ENCODE measurements at regions not wholly inside any gene's neighbourhood (a gene's known extent, or its start where the extent isn't known, plus 50 kb on each side); places are given as distances from the start of the nearest gene placed in this dataset.

DNA sequence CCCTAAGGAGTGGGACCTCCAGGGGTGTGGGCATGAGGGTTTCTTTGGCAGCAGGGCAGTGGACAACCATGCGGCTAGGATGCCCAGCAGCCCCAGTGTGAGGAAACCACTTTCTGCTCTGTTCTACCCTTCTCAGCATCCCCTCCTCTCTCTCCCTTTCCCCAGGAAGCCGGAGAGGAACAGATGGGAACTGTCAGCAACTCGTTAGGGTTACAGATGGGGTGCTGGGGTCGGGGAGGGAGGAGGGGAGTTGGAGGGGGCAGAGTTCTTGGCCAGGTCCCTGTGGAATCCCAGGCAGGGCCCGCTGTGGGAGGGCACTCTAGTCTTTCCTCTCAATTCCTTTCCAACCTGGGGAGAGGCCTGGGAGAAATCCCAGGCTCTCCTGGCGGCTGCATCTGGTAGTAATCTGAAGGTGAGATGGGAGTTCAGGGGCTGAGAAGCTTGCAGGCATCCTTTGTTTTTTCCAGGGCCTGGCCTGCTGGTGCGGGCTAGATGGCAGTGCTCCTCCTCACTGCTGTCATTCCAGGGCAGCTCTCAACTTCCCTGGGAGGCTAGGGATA is 93.9 kb upstream of the CSF3R start:
- H3K4me1 Mint-ChIP-seq: no peaks in the 10 kb centered on the region
- no peak overlapping the region for H3K4me3 Mint-ChIP-seq
- no peaks in the 10 kb centered on the region for H3K36me3 Mint-ChIP-seq
- peaks cover 31% of the 10 kb centered on the region for H3K27me3 Mint-ChIP-seq
- no peak overlapping the region for H3K27ac Mint-ChIP-seq
- ATAC-seq (no peak), DNase-seq (no peak)
- no peaks in the 10 kb centered on the region for H3K9me3 Mint-ChIP-seq (ENCODE audit: low read depth)
- CTCF ChIA-PET: interaction anchor here (0.7 to 2.3 kb wide), 16 partner anchors 10 to 858 kb away, joined by 3 to 11 read pairs (median 4); no protein-coding TSS in a partner anchor

- no peak overlapping the region for H3K27ac Mint-ChIP-seq
- no peak overlapping the region for H3K4me3 Mint-ChIP-seq
- no peaks in the 10 kb centered on the region for H3K9me3 Mint-ChIP-seq (ENCODE audit: low read depth)
- peaks cover 27% of the 10 kb centered on the region for H3K27me3 Mint-ChIP-seq
- DNase-seq (peak; percentile 55), ATAC-seq (peak; percentile 71)
- H3K4me1 Mint-ChIP-seq: no peaks in the 10 kb centered on the region
- H3K36me3 Mint-ChIP-seq: no peaks in the 10 kb centered on the region
- CTCF ChIA-PET: interaction anchor here (0.7 to 2.3 kb wide), 17 partner anchors 9 to 859 kb away, joined by 3 to 11 read pairs (median 4); no protein-coding TSS in a partner anchor
Measured at GRCh38 chr1:36576118-36576517, 93.4 kb upstream of the CSF3R start.

GRCh38 chr1:36573445-36573844 is 90.7 kb upstream of the CSF3R start:
- no peaks in the 10 kb centered on the region for H3K9me3 Mint-ChIP-seq (ENCODE audit: low read depth)
- H3K27me3 Mint-ChIP-seq: peaks cover 22% of the 10 kb centered on the region
- no peaks in the 10 kb centered on the region for H3K36me3 Mint-ChIP-seq
- no peak overlapping the region for H3K27ac Mint-ChIP-seq
- no peak overlapping the region for H3K4me3 Mint-ChIP-seq
- CTCF ChIA-PET: no interaction called here
- H3K4me1 Mint-ChIP-seq: no peaks in the 10 kb centered on the region
- ATAC-seq: no peak
- no peak for DNase-seq

DNA sequence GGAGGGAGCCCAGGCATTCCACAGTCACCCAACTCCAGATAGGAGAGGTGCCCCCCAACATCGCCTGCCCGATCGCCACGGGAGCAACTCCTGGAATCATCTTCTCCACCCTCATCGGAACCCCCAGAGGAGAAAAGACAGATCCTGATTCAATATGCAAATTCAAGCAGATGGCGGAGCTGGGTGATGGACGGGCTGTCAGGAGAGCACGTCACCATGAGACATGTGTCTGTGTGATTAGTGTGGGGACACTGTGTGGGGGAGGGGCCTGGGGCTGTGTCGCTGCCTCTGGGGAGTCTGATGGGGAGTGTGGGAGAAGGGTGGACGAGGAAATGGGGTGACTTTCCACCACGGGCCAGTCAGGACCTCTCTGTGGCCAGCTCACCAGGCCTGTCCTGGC is 90.2 kb upstream of the CSF3R start:
- ATAC-seq (no peak), DNase-seq (no peak)
- CTCF ChIA-PET: no interaction called here
- no peaks in the 10 kb centered on the region for H3K9me3 Mint-ChIP-seq (ENCODE audit: low read depth)
- peaks cover 22% of the 10 kb centered on the region for H3K27me3 Mint-ChIP-seq
- no peaks in the 10 kb centered on the region for H3K36me3 Mint-ChIP-seq
- no peak overlapping the region for H3K27ac Mint-ChIP-seq
- H3K4me3 Mint-ChIP-seq: no peak overlapping the region
- no peaks in the 10 kb centered on the region for H3K4me1 Mint-ChIP-seq

DNA sequence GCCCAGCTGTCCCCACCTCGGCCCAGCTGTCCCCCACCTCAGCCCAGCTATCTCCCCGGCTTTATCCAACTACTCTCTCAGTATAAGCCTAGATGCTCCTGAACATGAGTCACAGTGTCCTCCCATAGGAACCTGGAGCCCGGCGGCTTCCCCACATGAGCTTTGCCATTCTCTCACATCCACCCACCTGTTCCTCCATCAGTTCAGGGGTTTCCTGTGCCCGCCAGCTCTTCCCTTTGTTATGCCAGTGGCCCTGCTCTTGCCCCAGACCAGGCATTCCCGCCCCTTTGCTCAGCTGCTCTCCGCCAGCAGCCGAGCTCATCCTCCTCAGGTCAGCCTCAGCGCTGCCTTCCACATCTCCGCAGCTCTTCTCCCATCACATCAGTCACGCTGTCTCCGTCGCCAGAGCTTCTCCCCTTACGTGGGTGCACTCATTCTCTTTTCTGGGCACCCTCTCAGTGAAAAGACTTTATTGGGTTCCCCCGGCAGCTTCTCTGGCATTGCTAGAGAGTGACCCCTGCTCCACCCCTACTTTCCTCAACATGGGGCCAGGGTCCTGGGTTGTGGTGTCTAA is 89.5 kb upstream of the CSF3R start:
- CTCF ChIA-PET: interaction anchor here (1.9 kb wide), 1 partner anchor 56 kb away, joined by 7 read pairs; no protein-coding TSS in a partner anchor
- H3K27ac Mint-ChIP-seq: no peak overlapping the region
- no peak for ATAC-seq

DNA sequence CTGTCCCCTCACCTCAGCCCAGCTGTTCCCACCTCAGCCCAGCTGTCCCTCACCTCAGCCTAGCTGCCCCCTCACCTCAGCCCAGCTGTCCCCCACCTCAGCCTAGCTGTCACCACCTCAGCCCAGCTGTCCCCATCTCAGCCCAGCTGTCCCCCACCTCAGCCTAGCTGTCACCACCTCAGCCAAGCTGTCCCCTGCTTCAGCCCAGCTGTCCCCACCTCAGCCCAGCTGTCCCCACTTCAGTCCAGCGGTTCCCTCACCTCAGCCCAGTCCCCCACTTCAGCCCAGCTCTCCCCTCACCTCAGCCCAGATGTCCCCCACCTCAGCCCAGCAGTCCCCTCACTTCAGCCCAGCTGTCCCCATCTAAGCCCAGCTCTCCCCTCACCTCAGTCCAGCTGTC is 88.4 kb upstream of the CSF3R start:
- Mint-ChIP-seq H3K27ac (no peak overlapping the region), H3K36me3 (no peaks in the 10 kb centered on the region), H3K4me1 (no peaks in the 10 kb centered on the region), H3K4me3 (no peak overlapping the region), H3K9me3 (ENCODE audit: low read depth) (no peaks in the 10 kb centered on the region), H3K27me3 (peaks cover 22% of the 10 kb centered on the region)
- no peak for DNase-seq
- ATAC-seq: no peak
- CTCF ChIA-PET: interaction anchor here (1.9 kb wide), 1 partner anchor 55 kb away, joined by 7 read pairs; no protein-coding TSS in a partner anchor

More for the DNA sequence above, 89.5 kb upstream of the CSF3R start:
- Mint-ChIP-seq H3K27me3 (peaks cover 22% of the 10 kb centered on the region), H3K9me3 (ENCODE audit: low read depth) (no peaks in the 10 kb centered on the region), H3K36me3 (no peaks in the 10 kb centered on the region), H3K4me3 (no peak overlapping the region), H3K4me1 (no peaks in the 10 kb centered on the region)
- DNase-seq: no peak

- no peak overlapping the region for H3K4me3 Mint-ChIP-seq
- DNase-seq: no peak
- H3K9me3 Mint-ChIP-seq (ENCODE audit: low read depth): no peaks in the 10 kb centered on the region
- no peak for ATAC-seq
- H3K4me1 Mint-ChIP-seq: no peaks in the 10 kb centered on the region
- CTCF ChIA-PET: interaction anchor here (1.2 to 1.9 kb wide), 2 partner anchors 54 kb away, joined by 3 to 7 read pairs; no protein-coding TSS in a partner anchor
- H3K27ac Mint-ChIP-seq: no peak overlapping the region
- no peaks in the 10 kb centered on the region for H3K36me3 Mint-ChIP-seq
- peaks cover 18% of the 10 kb centered on the region for H3K27me3 Mint-ChIP-seq
Measured at GRCh38 chr1:36570478-36571060, 87.9 kb upstream of the CSF3R start.

GRCh38 chr1:36570006-36570405 is 87.3 kb upstream of the CSF3R start:
- Mint-ChIP-seq H3K4me3 (no peak overlapping the region), H3K27me3 (peaks cover 18% of the 10 kb centered on the region), H3K9me3 (ENCODE audit: low read depth) (no peaks in the 10 kb centered on the region), H3K36me3 (no peaks in the 10 kb centered on the region), H3K4me1 (no peaks in the 10 kb centered on the region), H3K27ac (no peak overlapping the region)
- CTCF ChIA-PET: interaction anchor here (1.2 kb wide), 1 partner anchor 53 kb away, joined by 3 read pairs; no protein-coding TSS in a partner anchor
- no peak for DNase-seq
- ATAC-seq: no peak

DNA sequence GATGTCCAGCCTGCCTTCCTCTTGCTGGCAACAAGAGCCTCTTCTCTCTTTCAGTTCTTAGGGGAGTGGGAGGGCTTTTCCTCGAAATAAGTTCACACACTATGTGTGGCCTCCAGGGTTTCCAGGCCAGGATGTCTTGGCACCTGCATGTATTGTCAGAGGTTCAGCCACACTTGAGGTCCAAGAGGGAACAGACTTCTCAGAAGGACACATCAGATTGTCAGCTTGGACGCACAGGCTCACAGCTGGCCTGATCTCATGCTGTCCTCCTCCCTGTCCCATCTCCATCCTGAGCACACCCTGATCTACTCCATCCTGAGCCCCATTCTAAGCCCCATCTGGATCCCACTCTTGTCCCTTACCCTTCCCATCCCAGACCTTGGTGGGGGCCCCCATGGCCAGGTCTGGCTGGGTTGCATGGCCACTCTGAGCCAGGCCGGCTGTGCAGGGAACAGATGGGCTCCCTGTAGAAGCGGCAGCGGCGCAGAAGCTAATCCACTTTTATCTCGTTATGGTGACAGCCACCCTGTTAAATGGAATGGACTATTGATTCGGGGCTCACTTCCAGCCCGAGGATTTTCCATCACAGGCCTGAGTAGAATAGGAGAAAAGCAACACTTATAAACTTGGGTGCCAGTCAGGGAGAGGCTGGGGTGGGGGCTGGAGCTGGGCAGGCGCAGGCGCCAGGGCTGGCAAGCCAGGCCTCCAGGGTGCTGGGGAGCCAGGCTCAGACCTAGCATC is 85.1 kb upstream of the CSF3R start:
- CTCF ChIA-PET: no interaction called here
- no peak for DNase-seq
- no peaks in the 10 kb centered on the region for H3K9me3 Mint-ChIP-seq (ENCODE audit: low read depth)
- H3K4me3 Mint-ChIP-seq: no peak overlapping the region
- H3K4me1 Mint-ChIP-seq: no peaks in the 10 kb centered on the region
- no peak for ATAC-seq
- H3K36me3 Mint-ChIP-seq: no peaks in the 10 kb centered on the region
- H3K27ac Mint-ChIP-seq: no peak overlapping the region
- H3K27me3 Mint-ChIP-seq: peaks cover 13% of the 10 kb centered on the region

GRCh38 chr1:36565576-36566501 is 83.1 kb upstream of the CSF3R start:
- no peak for ATAC-seq
- Mint-ChIP-seq H3K9me3 (ENCODE audit: low read depth) (no peaks in the 10 kb centered on the region), H3K36me3 (no peaks in the 10 kb centered on the region), H3K4me3 (no peak overlapping the region), H3K4me1 (no peaks in the 10 kb centered on the region), H3K27me3 (peaks cover 6% of the 10 kb centered on the region), H3K27ac (no peak overlapping the region)
- CTCF ChIA-PET: interaction anchor here (0.8 to 1.8 kb wide), 3 partner anchors 10 to 15 kb away, joined by 3 to 9 read pairs (median 6); no protein-coding TSS in a partner anchor
- no peak for DNase-seq

DNA sequence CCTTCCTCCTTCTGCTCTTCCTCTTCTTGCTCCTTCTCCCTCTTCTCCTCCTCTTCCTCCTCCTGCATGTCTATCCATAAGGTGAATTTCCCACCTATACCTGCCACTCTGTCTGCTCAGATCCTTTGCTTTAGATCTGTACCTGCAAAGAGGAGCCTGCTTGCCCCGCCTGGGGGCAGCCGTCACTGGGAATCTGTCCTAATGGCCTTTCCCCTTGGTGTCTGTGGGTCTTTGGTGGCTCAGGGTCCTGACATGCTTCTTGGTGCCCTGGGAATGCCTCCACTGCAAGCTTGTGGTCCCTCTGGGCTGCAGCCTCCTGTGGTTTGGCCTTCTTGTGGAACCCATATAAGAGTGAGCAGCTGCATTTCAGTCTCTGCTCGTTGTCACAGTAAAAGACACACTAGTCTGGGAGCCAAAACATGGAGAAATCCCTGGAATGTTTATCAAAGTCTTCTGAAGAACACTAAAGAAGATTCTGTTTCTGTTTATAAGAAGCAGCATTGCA is 79.5 kb upstream of the CSF3R start:
- ATAC-seq: no peak
- H3K4me3 Mint-ChIP-seq: no peak overlapping the region
- no peak overlapping the region for H3K27ac Mint-ChIP-seq
- H3K9me3 Mint-ChIP-seq (ENCODE audit: low read depth): no peaks in the 10 kb centered on the region
- no peak for DNase-seq
- H3K4me1 Mint-ChIP-seq: no peaks in the 10 kb centered on the region
- no peaks in the 10 kb centered on the region for H3K36me3 Mint-ChIP-seq
- peaks cover 6% of the 10 kb centered on the region for H3K27me3 Mint-ChIP-seq
- CTCF ChIA-PET: interaction anchor here (1.0 to 2.9 kb wide), 2 partner anchors 28 to 46 kb away, joined by 3 to 12 read pairs; no protein-coding TSS in a partner anchor

GRCh38 chr1:36561361-36561724 is 78.6 kb upstream of the CSF3R start:
- Mint-ChIP-seq H3K4me3 (no peak overlapping the region), H3K36me3 (no peaks in the 10 kb centered on the region), H3K27me3 (peaks cover 8% of the 10 kb centered on the region), H3K4me1 (no peaks in the 10 kb centered on the region), H3K9me3 (ENCODE audit: low read depth) (no peaks in the 10 kb centered on the region), H3K27ac (no peak overlapping the region)
- CTCF ChIA-PET: interaction anchor here (0.6 to 1.6 kb wide), 4 partner anchors 10 to 45 kb away, joined by 3 to 4 read pairs (median 4); no protein-coding TSS in a partner anchor
- ATAC-seq (no peak), DNase-seq (no peak)
